ENCODE measurements at regions not wholly inside any gene's neighbourhood (a gene's known extent, or its start where the extent isn't known, plus 50 kb on each side); places are given as distances from the start of the nearest gene placed in this dataset.

DNA sequence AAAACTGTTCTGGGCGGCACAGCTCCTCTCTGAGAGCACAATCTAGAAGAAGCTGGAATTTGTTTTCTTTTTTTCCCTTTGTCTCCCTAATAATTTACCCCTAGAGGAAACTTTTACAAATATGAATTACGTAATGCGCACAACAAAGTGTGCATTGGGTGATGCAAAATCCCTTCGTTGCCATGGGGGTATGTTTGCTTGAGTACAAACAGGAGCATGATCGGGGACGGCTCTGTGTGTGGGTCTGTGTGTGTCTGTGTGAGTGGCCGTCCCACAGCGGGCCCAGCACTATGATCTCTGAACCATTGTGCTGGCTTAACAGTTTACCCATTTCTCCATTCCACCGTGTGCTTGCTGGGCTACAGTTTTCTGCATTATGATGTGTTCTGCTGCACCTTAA is 278.2 kb downstream of the CDC5L start:
- DNase-seq = no peak

DNA sequence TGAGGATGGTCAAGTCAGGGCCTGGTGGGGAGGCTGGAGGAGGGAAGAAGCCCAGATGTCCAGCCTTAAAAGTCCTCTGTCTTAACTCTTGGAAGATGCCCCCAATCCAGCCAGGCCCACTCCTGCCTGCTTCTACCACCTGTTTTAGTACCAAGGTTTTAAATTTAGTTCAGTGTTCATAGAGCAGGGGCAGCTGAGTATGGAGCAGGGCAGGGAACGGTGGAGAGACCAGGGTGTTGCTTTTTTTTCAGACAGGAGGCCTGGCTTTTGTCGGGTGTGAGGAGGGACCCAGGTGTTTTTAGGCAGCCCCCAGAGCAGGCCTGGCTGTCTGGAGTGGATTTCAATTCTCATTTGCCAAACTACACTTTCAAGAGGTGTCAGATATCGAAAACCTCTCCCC is 278.8 kb downstream of the CDC5L start:
- no peak for DNase-seq

DNA sequence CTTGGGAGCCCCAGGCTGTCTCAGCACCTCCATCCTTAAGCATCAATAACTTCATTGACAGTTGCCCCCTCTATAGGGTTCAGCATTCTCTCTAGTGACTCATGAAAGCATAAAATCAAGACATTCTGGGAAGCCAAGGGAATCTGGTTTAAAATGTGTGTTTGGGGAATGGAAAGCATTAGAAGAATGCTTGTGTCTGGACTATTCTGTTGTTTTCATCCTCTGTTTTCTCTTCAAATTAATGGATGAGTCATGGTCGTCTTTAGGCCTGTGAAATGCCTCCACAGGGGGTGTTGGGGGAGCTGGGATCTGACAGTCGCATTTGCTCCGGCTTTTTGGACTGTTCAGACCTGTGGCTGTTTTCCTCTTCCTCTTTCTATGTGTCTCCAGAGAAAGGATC is 279.7 kb downstream of the CDC5L start:
- DNase-seq = peak; percentile 56

DNA sequence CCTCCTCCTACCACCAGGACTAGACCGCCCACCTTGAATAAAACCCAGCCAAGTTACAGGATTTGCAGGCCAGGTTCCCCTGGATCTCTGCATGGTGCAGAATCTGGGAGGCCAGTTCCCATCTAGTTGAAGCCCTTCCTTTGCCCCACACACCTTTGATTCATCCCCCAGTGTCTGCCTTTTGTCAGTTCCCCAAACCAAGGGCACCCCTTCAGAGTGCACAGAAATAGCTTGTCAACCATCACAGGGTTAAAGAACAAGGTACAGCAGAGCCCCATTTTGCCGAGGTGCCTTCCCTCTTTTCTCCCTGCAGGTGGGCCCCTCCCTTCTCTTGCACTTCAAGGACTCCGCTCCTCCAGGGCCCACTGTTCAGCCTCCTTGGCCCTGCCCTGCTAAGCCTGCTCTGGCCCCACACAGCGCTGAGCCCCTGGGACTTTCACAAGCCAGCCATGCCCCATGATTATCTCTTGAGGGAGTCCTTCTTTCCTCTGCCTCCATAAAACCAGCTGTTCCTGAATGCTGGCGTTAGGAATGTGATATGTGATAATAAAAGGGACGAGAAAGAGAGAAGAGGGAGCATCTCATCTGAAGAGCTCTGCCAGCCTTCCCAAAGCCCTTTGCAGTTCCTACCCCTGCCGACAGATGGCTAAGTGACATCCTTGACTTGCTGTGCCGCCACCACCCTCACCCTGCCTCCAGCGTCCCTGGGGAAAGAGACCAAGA is 280.3 kb downstream of the CDC5L start:
- DNase-seq = no peak

DNA sequence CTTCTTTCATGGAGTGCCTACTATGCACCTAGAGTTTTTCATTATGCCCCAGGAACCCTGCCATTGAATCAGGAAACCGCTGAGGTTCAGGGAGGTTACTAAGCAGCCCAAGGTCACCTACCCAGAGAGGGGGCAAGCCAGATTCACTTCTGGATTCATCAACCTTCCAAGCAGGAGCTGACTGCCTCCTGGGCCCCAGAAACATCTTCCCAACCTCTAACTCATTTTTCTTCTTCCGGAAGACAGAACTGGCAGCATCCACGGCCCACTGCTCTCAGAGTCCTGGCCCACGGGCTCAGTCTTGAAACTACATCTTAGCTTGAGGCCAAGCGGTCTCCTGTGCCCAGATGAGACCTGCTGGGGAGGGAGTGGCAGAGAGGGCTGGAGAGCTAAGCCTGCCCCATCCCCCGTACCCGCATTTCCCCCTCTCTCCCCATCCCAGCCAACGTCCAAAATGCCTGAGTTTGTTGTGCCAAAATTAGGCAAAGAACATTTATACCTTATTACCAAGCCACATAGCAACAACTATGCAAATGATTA is 281.0 kb downstream of the CDC5L start:
- no peak for DNase-seq

DNA sequence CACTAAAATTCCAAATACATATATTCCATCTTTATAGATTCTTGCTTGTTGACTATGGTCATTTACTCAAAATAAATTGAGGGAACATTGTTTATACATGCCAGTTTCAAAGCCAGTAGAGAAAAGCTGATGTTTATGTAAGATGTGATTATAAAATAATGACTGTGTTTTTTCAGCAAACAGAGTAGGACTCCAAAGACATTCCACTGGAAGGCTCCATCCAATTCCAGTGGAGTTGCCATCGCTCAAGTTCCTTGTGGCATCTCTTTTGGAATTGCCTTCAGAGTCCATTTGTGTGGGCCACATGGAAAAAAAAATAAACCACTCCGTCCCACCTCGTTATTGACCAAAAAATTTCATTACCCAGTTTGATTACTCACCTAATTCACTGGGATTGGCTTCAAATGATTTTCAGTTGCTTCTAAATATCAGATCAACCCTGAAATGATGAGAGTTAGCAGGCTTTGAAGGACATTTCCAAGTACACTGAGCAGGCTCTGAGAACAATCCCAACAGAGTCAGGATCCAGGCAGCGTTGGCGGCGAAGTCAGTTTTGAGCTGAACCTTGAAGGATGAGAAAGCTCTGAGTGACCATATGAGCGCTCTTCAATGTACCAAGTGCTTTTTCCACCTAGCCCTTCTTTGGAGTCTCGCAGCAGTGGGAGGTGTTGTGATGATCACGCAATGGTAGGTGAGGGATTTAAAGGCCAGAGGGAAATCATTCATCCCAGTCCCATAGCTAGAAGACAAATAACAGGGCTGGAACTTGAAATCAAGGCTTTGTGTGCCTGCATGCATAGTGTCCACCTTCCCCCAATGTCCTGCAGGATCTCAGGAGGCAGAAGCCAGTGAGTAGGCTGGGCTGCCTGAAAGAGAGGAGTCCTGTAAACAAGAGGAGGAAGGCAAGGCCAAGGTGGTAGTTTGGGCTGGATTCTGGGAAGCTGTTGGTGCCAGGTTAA is 281.7 kb downstream of the CDC5L start:
- no peak for DNase-seq

DNA sequence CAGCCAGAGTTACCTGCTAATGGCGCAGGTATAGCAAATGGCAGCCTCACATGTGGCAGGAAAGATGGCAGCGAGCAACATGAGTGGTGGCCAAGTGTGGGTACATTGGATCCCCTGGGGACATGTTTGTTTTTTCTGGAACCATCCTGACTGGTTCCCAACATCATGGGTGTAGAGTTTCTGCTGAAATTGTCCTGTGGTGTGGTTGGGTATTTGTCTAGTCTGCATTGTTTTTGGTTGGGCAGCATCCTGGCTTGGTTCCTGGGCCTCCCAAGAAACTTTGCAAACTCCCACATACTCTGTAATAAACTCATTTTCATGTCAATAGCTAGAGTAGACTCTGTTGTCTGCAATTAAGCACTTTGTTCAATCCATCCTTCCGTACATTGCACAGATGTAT is 282.6 kb downstream of the CDC5L start:
- no peak for DNase-seq

DNA sequence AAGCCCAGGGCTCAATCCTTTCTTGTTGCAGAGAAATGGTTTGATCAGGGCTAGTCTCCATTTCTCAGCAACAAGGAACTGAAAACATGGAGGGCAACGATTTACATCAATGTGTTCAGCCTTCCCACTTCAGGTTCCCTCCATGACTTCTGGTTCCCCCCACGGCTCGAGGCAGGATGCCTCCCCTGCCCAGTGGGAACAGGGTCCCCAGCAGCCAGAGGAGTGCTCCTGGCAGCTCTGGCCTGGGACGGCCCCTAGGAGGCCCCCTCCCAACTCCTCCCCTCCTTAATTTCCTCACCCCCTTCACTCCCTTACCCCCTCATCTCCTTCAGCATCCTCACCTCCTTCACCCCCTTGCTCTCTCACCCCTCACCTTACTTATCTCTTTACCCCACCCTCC is 283.8 kb downstream of the CDC5L start:
- DNase-seq = no peak

DNA sequence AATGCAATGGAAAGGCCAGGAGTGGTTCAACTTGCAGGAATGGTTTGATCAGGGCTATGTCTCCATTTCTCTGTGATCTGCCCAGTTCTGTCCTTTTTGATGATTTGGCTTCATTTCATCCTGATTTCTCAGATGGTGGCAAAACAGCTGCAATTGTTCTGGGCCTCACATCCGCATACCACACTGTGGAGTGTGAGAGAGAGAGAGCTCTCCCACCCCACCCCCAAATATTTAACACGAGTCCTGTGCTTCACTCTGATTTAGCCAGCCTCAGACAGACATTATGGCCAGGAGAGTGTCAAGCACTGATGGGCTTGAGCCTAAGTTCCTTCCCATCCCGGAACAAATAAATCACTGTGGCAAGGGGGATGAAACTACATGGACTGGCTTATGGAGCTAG is 284.6 kb downstream of the CDC5L start:
- no peak for DNase-seq

DNA sequence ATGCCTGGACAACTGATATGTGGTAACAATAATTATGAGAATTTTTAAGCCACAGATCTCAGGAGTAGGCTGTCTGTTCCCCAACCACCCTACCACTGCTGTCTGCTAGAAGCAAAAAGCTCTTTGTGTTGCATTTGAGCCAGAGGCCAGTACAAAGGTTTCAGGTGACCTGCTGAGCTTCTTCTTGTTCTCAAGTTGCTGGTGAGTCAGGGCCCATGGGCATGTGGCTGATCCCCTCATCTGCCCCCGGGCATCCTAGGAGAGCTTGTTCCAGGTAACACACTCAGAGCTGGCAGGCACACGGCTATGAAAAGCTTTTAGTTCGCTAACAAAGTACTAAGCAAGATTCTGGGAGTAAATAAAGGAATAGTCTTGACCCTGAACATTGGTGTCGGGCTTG is 285.3 kb downstream of the CDC5L start:
- DNase-seq = no peak

DNA sequence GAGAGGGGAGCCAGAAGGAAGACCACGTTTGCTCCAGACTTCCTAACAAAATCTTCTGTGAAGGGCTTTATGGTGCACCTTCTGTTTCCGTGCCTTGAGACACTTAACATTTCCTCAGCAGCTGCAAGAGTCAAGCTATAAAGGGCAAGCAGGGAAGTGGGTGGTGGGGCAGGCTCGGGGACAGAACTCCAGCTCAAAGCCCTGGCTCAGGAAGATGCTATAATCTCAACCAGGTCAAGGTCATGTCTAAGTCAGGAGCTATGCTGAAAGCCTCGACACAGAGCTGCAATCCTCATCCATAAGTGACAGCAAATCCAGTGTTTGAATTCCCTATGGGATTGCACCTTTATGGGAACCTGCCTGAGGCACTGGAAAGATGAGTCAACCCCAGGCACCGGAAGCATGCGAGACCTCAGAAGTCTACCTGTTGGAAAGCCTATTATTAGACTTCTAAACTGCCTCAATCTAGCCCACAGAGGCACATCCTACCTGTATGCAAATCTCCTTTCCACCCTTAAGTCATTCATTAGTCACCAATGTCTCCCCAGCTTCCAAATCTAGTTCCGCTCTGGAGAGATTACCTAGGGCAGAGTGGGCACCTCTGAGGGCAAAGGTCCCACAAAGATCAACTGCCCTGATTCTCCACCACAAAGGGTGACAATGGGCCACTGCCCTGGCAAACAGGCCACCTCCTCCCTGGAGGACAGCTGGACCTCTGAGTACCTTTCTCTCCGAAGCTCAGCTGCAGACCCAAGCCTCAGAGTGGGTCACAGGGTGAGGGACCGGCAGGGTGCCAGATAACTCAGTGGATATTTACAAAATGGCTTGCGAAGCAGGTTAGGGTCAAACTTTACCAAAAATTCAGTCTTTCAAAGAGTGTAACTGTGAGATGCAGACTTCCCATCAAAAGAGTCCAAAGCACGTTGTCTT is 287.0 kb downstream of the CDC5L start:
- DNase-seq = no peak

DNA sequence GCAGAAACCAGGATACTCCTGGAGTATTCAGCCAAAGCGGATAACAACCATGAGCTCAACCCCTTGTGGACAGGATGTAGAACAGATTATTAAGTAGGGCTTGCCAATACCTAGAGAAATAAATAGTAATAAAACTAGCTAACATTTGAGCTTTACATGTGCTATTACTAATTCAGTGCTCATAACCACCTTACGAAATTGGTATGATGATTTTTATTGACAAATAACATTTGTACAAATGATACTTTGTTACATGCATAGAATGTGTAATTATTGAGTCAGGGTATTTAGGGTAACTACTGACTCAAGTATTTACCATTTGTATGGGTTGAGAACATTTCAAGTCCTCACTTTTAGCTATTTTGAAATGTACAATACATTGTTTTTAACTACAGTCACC is 287.9 kb downstream of the CDC5L start:
- DNase-seq = no peak

DNA sequence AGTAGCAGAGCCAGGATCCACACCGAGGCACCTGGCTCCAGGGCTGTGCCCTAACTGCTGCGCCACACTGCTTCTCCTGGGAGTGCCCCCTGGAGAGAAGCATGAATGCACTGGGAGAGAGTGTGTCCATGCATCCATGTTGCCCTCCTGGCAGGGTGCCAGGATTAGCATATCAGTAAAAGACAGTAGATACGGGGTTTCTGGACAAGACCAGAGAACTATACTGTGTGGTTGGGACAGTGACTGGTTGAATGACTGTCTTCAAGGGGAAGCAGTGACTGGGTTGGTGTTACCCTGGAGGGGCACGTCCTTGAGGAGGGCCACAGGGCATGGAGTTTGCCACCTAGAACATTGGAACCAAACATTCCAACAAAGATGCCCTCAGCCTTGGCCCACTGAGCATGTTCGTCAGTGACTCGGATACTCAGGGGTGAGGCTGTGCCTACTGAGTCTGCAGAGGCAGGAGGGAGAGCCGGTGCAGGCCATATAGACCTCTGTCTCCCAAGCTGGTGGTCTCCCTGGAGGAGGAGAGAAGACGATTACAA is 288.8 kb downstream of the CDC5L start:
- no peak for DNase-seq

DNA sequence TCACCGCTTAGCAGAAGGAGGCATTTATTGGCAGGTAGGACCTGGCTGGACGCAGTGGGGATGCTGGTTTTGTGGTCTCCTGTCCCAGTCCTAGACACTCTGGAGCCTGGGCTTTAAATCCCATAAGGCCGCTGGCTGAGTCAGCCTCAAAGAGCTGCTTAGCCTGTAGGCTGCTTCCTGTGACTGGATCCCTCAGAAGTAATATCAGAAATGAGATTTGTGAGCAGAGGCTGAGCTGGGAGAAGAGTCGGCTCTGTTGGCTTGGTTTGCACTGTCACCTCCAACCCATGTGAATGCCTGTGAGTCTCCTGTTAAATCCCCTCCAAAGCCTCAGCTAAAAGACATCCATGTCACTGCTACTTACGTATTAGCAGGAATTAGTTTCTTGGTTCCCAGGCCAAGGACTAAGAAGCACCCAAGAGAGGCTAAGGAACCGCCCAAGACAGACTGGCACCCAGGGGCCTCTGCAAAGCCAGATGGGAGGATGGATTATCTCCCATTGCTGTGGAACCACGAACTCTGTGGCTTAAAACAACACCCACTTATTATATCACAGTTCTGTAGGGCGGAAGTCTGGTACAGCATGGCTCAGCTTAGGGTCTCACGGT is 289.4 kb downstream of the CDC5L start:
- no peak for DNase-seq

DNA sequence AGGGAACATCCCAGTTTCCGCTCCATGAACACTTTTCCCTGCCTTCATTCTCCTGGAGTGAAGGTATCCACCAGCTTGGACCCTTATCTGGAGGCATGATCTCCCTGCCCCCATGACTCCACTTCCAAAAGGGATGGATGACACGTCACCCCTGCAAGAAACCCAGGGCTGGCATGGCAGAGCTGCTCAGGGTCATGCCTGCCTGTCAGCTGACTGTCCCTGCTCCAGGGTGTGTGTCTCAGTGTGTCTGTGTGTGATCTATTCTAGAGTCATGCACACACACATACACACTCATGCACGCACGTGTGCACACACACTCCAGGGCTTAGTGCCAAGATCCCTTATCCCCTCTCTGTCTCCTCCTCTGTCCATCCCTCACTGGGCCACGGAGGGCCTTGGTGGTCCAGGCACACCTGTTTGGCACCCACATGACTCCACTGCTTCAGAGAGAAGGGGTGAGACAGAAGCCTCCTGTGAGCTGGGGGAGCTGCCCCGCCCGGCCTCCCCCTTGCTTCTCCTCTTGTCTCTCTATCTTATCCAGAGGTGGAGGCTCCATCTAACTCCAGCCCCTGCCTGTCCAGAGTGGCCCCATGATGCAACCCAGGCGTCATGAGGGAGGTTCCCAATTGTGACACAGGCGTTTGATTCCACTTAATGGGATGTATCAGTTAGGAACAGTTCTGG is 290.9 kb downstream of the CDC5L start:
- DNase-seq = no peak

DNA sequence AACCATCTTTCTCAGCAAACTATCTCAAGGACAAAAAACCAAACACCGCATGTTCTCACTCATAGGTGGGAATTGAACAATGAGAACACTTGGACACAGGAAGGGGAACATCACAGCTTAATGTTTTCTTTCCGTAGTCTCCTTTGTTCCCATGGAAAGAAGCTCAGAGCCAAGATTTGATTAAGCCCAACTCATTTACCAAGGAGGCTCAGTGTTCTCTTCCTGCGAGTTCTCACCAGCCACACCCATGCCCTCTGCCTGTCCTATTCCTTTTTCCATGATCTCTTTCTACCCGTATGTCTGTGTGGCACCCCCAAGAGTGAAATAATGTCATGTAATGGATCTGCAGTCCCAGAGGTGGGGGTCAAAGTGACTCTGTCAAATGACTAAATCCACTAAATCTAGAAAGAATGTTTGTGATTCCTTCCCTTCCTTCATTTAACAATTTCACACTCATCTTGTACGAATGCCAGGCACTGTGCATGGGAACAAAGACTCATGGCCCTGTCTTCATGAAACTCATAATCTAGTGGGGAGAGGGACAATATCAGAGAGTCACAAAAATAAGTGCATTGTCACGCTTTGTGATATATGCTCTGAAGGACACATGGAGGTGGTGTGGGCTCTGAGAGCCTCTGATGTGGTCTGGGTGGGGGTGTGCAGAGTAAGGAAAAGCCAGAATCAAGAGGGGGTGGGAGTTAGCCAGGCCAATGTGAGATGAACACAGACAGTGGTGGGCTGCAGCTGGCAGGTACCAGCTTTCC is 292.1 kb downstream of the CDC5L start:
- no peak for DNase-seq

DNA sequence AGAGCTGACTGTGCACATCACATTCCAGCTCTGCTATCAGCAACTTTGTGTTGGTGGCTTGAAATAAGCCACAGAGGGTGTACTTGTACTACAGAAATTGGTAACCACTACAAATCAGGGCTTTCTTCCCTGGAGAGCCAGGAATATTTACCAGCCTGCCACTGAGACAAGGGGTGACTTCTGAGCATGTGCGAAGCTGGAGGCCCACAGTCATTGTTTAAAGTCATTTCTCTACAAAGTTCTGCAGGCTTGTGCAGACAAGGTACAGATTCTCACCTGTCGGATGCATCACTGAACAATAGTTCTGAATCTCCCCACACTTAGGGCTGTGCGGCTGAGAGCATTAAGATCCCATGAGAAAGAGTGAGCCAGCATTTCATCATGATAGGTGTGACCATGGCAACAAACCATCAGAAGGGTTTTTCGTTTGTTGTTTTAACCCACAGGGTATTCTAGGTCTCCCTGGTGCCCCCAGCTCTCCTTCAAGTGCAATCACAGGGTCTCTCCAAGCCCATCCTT is 292.8 kb downstream of the CDC5L start:
- no peak for DNase-seq

DNA sequence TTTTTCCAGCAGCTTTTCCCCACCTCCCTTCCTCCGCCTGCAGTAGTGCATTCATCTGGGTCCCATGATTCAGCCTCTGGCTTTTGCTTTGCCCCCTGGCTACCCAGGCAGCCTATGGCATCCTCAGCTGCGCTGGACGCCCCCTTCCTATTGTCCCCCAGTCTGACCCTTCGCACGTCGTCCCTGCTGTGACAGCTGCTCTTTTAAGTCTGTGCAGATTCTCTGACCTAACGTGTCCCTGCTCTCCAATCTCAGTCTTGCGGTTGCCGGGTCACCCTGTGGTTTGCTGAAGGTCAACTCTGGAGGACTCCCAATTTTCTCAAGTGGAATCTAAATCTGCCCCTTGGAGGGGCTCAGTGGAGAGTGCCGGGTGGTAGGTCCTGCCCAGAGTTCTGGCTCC is 294.3 kb downstream of the CDC5L start:
- no peak for DNase-seq

DNA sequence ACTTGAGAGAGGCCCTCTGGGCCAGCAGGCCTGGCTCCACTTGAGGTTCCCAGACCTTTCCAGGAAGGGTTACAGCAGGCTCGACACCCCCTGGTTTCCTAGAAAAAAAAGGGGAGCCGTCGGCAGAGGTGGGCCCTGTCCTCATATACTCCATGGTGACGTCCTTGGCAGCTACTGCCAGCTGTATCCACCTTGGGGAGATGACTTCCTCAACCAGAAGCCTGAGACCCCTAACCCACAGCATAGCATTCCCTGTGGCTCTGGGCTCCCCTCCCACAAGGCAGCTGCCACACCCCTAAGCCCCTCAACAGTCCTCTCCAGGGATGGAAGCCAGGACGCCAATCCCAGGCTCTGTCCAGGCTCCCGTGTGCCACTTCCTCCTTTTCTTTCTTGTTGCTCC is 294.8 kb downstream of the CDC5L start:
- no peak for DNase-seq

DNA sequence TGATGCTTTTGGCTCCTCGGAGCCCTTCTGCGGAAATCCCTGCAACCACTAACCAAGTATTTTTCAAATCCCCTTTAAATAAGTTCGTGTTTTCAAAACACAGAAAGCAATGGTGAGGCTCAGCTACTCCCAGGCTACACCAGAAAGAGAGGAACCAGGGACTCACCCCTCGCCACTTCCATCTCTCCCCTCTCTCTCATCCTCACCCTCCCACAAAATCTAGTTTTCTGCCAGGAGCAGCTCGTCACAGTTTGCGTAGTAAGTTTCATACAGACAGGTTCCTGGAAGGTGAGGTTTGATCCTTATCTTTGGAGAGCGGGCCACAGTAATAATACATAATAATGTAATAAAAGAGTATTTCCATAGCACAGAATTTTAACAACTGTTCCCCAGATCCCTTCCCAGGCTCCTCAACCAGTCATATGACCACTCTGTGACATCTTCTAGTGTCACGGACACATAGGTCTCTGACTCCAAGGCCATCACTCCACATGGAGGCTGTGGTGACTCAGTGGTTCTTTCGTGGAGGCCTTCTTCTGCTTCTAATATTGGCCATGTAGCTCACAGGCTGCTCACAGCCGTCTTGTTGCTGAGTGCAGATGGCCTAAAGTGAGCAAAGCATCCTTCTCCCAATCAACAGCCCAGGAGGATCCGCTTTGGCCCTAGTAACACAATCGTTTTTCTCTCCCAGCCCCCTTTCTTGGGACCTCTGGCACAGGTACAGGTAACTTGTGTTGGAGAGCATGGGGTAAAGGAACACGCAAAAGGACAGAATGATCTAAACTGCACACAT is 295.7 kb downstream of the CDC5L start:
- DNase-seq = no peak

Measured in T1000 (cell line).